ENCODE measurements at regions not wholly inside any gene's neighbourhood (a gene's known extent, or its start where the extent isn't known, plus 50 kb on each side); places are given as distances from the start of the nearest gene placed in this dataset.

DNA sequence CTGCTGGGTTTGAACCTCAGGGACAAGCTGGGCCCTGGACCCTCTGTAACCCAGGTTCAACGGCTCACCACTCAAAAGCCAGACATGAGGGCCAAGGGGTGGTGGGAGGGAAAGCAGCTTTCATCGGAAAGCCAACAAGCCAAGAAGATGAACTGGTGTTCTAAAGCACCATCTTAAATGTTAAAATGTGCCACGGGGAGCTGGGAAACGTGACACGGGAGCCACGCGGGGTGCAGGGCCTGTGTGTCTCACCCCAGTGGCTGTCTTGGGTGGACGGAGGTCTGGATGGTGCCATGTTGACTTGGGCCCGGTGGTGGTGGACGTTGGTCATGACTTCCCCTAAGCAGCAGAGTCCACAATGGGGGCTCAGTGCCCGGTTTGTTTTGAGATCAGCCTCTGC lies 97.7 kb upstream of the SFSWAP start (continued):
- TF ChIP-seq, protein P1, sequence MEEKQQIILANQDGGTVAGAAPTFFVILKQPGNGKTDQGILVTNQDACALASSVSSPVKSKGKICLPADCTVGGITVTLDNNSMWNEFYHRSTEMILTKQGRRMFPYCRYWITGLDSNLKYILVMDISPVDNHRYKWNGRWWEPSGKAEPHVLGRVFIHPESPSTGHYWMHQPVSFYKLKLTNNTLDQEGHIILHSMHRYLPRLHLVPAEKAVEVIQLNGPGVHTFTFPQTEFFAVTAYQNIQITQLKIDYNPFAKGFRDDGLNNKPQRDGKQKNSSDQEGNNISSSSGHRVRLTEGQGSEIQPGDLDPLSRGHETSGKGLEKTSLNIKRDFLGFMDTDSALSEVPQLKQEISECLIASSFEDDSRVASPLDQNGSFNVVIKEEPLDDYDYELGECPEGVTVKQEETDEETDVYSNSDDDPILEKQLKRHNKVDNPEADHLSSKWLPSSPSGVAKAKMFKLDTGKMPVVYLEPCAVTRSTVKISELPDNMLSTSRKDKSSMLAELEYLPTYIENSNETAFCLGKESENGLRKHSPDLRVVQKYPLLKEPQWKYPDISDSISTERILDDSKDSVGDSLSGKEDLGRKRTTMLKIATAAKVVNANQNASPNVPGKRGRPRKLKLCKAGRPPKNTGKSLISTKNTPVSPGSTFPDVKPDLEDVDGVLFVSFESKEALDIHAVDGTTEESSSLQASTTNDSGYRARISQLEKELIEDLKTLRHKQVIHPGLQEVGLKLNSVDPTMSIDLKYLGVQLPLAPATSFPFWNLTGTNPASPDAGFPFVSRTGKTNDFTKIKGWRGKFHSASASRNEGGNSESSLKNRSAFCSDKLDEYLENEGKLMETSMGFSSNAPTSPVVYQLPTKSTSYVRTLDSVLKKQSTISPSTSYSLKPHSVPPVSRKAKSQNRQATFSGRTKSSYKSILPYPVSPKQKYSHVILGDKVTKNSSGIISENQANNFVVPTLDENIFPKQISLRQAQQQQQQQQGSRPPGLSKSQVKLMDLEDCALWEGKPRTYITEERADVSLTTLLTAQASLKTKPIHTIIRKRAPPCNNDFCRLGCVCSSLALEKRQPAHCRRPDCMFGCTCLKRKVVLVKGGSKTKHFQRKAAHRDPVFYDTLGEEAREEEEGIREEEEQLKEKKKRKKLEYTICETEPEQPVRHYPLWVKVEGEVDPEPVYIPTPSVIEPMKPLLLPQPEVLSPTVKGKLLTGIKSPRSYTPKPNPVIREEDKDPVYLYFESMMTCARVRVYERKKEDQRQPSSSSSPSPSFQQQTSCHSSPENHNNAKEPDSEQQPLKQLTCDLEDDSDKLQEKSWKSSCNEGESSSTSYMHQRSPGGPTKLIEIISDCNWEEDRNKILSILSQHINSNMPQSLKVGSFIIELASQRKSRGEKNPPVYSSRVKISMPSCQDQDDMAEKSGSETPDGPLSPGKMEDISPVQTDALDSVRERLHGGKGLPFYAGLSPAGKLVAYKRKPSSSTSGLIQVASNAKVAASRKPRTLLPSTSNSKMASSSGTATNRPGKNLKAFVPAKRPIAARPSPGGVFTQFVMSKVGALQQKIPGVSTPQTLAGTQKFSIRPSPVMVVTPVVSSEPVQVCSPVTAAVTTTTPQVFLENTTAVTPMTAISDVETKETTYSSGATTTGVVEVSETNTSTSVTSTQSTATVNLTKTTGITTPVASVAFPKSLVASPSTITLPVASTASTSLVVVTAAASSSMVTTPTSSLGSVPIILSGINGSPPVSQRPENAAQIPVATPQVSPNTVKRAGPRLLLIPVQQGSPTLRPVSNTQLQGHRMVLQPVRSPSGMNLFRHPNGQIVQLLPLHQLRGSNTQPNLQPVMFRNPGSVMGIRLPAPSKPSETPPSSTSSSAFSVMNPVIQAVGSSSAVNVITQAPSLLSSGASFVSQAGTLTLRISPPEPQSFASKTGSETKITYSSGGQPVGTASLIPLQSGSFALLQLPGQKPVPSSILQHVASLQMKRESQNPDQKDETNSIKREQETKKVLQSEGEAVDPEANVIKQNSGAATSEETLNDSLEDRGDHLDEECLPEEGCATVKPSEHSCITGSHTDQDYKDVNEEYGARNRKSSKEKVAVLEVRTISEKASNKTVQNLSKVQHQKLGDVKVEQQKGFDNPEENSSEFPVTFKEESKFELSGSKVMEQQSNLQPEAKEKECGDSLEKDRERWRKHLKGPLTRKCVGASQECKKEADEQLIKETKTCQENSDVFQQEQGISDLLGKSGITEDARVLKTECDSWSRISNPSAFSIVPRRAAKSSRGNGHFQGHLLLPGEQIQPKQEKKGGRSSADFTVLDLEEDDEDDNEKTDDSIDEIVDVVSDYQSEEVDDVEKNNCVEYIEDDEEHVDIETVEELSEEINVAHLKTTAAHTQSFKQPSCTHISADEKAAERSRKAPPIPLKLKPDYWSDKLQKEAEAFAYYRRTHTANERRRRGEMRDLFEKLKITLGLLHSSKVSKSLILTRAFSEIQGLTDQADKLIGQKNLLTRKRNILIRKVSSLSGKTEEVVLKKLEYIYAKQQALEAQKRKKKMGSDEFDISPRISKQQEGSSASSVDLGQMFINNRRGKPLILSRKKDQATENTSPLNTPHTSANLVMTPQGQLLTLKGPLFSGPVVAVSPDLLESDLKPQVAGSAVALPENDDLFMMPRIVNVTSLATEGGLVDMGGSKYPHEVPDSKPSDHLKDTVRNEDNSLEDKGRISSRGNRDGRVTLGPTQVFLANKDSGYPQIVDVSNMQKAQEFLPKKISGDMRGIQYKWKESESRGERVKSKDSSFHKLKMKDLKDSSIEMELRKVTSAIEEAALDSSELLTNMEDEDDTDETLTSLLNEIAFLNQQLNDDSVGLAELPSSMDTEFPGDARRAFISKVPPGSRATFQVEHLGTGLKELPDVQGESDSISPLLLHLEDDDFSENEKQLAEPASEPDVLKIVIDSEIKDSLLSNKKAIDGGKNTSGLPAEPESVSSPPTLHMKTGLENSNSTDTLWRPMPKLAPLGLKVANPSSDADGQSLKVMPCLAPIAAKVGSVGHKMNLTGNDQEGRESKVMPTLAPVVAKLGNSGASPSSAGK (IDR thresholded peaks at IDR 0.05): no peak
- TF ChIP-seq, protein P2, sequence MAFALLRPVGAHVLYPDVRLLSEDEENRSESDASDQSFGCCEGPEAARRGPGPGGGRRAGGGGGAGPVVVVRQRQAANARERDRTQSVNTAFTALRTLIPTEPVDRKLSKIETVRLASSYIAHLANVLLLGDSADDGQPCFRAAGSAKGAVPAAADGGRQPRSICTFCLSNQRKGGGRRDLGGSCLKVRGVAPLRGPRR (CRISPR knock-in tag; IDR thresholded peaks at IDR 0.05): no peak
- TF ChIP-seq POLR3A (IDR thresholded peaks at IDR 0.05; ENCODE audit: borderline replicate concordance, extremely low read depth, insufficient read depth, insufficient read length): no peak
- TF ChIP-seq, protein P3, sequence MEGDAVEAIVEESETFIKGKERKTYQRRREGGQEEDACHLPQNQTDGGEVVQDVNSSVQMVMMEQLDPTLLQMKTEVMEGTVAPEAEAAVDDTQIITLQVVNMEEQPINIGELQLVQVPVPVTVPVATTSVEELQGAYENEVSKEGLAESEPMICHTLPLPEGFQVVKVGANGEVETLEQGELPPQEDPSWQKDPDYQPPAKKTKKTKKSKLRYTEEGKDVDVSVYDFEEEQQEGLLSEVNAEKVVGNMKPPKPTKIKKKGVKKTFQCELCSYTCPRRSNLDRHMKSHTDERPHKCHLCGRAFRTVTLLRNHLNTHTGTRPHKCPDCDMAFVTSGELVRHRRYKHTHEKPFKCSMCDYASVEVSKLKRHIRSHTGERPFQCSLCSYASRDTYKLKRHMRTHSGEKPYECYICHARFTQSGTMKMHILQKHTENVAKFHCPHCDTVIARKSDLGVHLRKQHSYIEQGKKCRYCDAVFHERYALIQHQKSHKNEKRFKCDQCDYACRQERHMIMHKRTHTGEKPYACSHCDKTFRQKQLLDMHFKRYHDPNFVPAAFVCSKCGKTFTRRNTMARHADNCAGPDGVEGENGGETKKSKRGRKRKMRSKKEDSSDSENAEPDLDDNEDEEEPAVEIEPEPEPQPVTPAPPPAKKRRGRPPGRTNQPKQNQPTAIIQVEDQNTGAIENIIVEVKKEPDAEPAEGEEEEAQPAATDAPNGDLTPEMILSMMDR (IDR thresholded peaks at IDR 0.05 in 2 of 3, conservative IDR thresholded peaks at IDR 0.05 in 1 of 3; ENCODE audit: insufficient read depth in 2 of 3, low read depth in 1 of 3, low read length in 3 of 3): no peak
- no peak for TF ChIP-seq TEAD1 (CRISPR knock-in tag; IDR thresholded peaks at IDR 0.05)
- TF ChIP-seq, protein P4, sequence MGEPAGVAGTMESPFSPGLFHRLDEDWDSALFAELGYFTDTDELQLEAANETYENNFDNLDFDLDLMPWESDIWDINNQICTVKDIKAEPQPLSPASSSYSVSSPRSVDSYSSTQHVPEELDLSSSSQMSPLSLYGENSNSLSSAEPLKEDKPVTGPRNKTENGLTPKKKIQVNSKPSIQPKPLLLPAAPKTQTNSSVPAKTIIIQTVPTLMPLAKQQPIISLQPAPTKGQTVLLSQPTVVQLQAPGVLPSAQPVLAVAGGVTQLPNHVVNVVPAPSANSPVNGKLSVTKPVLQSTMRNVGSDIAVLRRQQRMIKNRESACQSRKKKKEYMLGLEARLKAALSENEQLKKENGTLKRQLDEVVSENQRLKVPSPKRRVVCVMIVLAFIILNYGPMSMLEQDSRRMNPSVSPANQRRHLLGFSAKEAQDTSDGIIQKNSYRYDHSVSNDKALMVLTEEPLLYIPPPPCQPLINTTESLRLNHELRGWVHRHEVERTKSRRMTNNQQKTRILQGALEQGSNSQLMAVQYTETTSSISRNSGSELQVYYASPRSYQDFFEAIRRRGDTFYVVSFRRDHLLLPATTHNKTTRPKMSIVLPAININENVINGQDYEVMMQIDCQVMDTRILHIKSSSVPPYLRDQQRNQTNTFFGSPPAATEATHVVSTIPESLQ (CRISPR knock-in tag; IDR thresholded peaks at IDR 0.05): no peak
